Loucy (cell line): ENCODE measurements at regions not wholly inside any gene's neighbourhood (a gene's known extent, or its start where the extent isn't known, plus 50 kb on each side); places are given as distances from the start of the nearest gene placed in this dataset.

ENCODE experiments used
- EZH2phosphoT487 ChIP-seq: fragments of 200-600 bp; IDR thresholded peaks from 2 replicates; pipeline ENCODE4 v1.6.1; 2018; ENCODE audit warnings: antibody characterized with exemption, mild to moderate bottlenecking, moderate library complexity, borderline replicate concordance
- TF ChIP-seq, protein P1 (sequence below): fragments of 200-600 bp; sonication (generic); conservative IDR thresholded peaks from 2 replicates; pipeline ENCODE4 v1.5.1; 2014; ENCODE audit warnings: mild to moderate bottlenecking, antibody characterized with exemption, low read length

GRCh38 chr7:52260046-52260665 is 775.3 kb upstream of the POM121L12 start:
- TF ChIP-seq, protein P1, sequence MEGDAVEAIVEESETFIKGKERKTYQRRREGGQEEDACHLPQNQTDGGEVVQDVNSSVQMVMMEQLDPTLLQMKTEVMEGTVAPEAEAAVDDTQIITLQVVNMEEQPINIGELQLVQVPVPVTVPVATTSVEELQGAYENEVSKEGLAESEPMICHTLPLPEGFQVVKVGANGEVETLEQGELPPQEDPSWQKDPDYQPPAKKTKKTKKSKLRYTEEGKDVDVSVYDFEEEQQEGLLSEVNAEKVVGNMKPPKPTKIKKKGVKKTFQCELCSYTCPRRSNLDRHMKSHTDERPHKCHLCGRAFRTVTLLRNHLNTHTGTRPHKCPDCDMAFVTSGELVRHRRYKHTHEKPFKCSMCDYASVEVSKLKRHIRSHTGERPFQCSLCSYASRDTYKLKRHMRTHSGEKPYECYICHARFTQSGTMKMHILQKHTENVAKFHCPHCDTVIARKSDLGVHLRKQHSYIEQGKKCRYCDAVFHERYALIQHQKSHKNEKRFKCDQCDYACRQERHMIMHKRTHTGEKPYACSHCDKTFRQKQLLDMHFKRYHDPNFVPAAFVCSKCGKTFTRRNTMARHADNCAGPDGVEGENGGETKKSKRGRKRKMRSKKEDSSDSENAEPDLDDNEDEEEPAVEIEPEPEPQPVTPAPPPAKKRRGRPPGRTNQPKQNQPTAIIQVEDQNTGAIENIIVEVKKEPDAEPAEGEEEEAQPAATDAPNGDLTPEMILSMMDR, result no peak
- TF ChIP-seq EZH2phosphoT487, result no peak
